HepG2 (cell line): ENCODE measurements at regions not wholly inside any gene's neighbourhood (a gene's known extent, or its start where the extent isn't known, plus 50 kb on each side); places are given as distances from the start of the nearest gene placed in this dataset.
"Not testable (repeated sequence)": the region's sequence is repeated elsewhere in the genome, so short reads cannot be mapped to it uniquely, and the experiment has no call there.

Experiments used
- ATAC-seq: fragments of 200-7000 bp; cut with Tn5 transposase; 3 replicates; pipeline ENCODE4 v1.9.1; 2020; ENCODE audit warnings: mild to moderate bottlenecking, moderate library complexity
- BruUV-seq: library from RNA; stranded (reverse); fragments of 400-500 nt; replicated peaks from 2 replicates; lab custom pipeline; 2021; lab: Mats Ljungman, UMichigan
- CTCF ChIA-PET: fragments of 300-600 bp; formaldehyde crosslinking; extraction: SDS; loops from one replicate; lab custom pipeline; 2021; ENCODE audit warnings: low total read pairs, inconsistent platforms, low intra/inter-chr PET ratio; lab: Yijun Ruan, JAX
- POLR2A ChIA-PET: fragments of 350-600 bp; sonication (Branson Sonifier 250); formaldehyde crosslinking; loops from one replicate; lab custom pipeline; 2020; ENCODE audit warnings: antibody characterized with exemption, inconsistent platforms; lab: Yijun Ruan, JAX
- DNase-seq: peaks from one replicate; pipeline ENCODE4 v3.0.0-alpha.2; 2015; ENCODE audit warnings: low spot score
- FAIRE-seq: peaks from 3 replicates; lab custom pipeline; 2011; peaks lifted over from hg19 to GRCh38; lab: Jason Lieb, UNC
- H2AFZ ChIP-seq: one replicate; pipeline ENCODE4 v1.6.1; 2011; ENCODE audit warnings: low read length, inconsistent platforms
- H3K27ac ChIP-seq: fragments of 300-600 bp; 3 replicates; pipeline ENCODE4 v1.8.0; 2011; ENCODE audit warnings: mixed run types, mild to moderate bottlenecking, mixed read lengths, low read length, inconsistent platforms; ENCODE audit not compliant: insufficient read depth; ENCODE audit errors: extremely low read length
- H3K27me3 ChIP-seq, 2 experiments: fragments of 200-600 bp in 1 of 2; 2 replicates in 1 of 2; 3 replicates in 1 of 2; pipeline versions ENCODE4 v1.6.0 to v1.8.0; 2011; ENCODE audit warnings: low read length in 2 of 2, mild to moderate bottlenecking in 2 of 2, moderate library complexity in 2 of 2, inconsistent platforms in 1 of 2; ENCODE audit not compliant: insufficient read depth in 2 of 2, control insufficient read depth in 1 of 2
- H3K36me3 ChIP-seq, 2 experiments: fragments of 200-600 bp in 1 of 2; replicated peaks in 1 of 2; 2 replicates in 1 of 2; 3 replicates in 1 of 2; pipeline versions ENCODE4 v1.5.1 to v1.8.0; 2011; ENCODE audit warnings: low read length in 2 of 2, inconsistent platforms in 1 of 2; ENCODE audit not compliant: insufficient read depth in 2 of 2, control insufficient read depth in 1 of 2
- H3K4me1 ChIP-seq: 2 replicates; pipeline ENCODE4 v1.5.1; 2012; ENCODE audit warnings: low read length, inconsistent platforms; ENCODE audit not compliant: insufficient read depth
- H3K4me2 ChIP-seq: 2 replicates; pipeline ENCODE4 v1.6.0; 2011; ENCODE audit warnings: low read depth, low read length, inconsistent platforms
- H3K4me3 ChIP-seq, 3 experiments: fragments of 200-600 bp in 1 of 3; sonication (generic), shearing (Covaris generic) in 1 of 3; replicated peaks in 1 of 3; 2 replicates each; pipeline ENCODE4 v1.5.1; 2011 to 2016; ENCODE audit warnings: low read length in 3 of 3, inconsistent platforms in 2 of 3, low read depth in 2 of 3, mild to moderate bottlenecking in 2 of 3, control low read depth in 1 of 3, mixed read lengths in 1 of 3; ENCODE audit not compliant: insufficient read depth in 1 of 3
- H3K79me2 ChIP-seq: one replicate; pipeline ENCODE4 v1.6.1; 2011; ENCODE audit warnings: low read length, inconsistent platforms; ENCODE audit not compliant: insufficient read depth
- H3K9ac ChIP-seq: 2 replicates; pipeline ENCODE4 v1.6.0; 2011; ENCODE audit warnings: mild to moderate bottlenecking, low read depth, low read length, inconsistent platforms; ENCODE audit not compliant: insufficient read depth
- H3K9me3 ChIP-seq: 2 replicates; pipeline ENCODE4 v1.5.1; 2012; ENCODE audit warnings: mild to moderate bottlenecking, low read length
- H4K20me1 ChIP-seq: 2 replicates; pipeline ENCODE4 v1.6.0; 2011; ENCODE audit warnings: inconsistent platforms, mild to moderate bottlenecking, low read length, moderate library complexity; ENCODE audit not compliant: insufficient read depth
- ARID2 ChIP-seq: sonication (generic); formaldehyde crosslinking; IDR thresholded peaks from 2 replicates; pipeline ENCODE4 v1.8.1; 2022; ENCODE audit warnings: mild to moderate bottlenecking, missing genetic modification reagents, borderline replicate concordance
- ETV6 ChIP-seq: sonication (generic); formaldehyde crosslinking; conservative IDR thresholded peaks from 2 replicates; pipeline ENCODE4 v1.4.0; 2020; ENCODE audit warnings: missing genetic modification reagents
- FOXA1 ChIP-seq, 2 experiments: fragments of 450-650 bp in 1 of 2; sonication (generic) in 1 of 2; formaldehyde crosslinking in 1 of 2; IDR thresholded peaks; 2 replicates each; pipeline versions ENCODE4 v1.4.0 to v1.6.1; 2016 to 2020; ENCODE audit warnings: missing genetic modification reagents in 1 of 2
- HMG20B ChIP-seq: conservative IDR thresholded peaks from 2 replicates; pipeline ENCODE4 v1.6.1; 2016; ENCODE audit warnings: missing genetic modification reagents, missing compliant biosample characterization
- PRMT3 ChIP-seq: sonication (generic); formaldehyde crosslinking; IDR thresholded peaks from 2 replicates; pipeline ENCODE4 v1.8.1; 2022; ENCODE audit warnings: low read depth, mild to moderate bottlenecking, moderate library complexity, missing genetic modification reagents, borderline replicate concordance
- RBM39 ChIP-seq: fragments of 200-400 bp; formaldehyde crosslinking; IDR thresholded peaks from one replicate; pipeline ENCODE4 v1.6.1; 2018; ENCODE audit warnings: antibody characterized with exemption, mild to moderate bottlenecking, low read depth, low read length; ENCODE audit not compliant: poor library complexity, severe bottlenecking
- REPIN1 ChIP-seq: sonication (generic); formaldehyde crosslinking; IDR thresholded peaks from 2 replicates; pipeline ENCODE4 v1.8.0; 2022; ENCODE audit warnings: missing genetic modification reagents, low read depth, mild to moderate bottlenecking, borderline replicate concordance
- SNAPC2 ChIP-seq: sonication (generic); formaldehyde crosslinking; IDR thresholded peaks from 2 replicates; pipeline ENCODE4 v1.8.1; 2022; ENCODE audit warnings: mild to moderate bottlenecking, missing genetic modification reagents
- TAF15 ChIP-seq: fragments of 200-400 bp; formaldehyde crosslinking; IDR thresholded peaks from one replicate; pipeline ENCODE4 v1.6.1; 2018; ENCODE audit warnings: mild to moderate bottlenecking, low read depth, low read length; ENCODE audit not compliant: poor library complexity, severe bottlenecking
- XRCC5 ChIP-seq: fragments of 200-400 bp; formaldehyde crosslinking; optimal IDR thresholded peaks from 2 replicates; pipeline ENCODE3; 2017; ENCODE audit warnings: mild to moderate bottlenecking, low read length
- ZNF251 ChIP-seq: sonication (generic); formaldehyde crosslinking; IDR thresholded peaks from 2 replicates; pipeline ENCODE4 v1.9.0; 2021; ENCODE audit warnings: mild to moderate bottlenecking, missing genetic modification reagents
- ZNF383 ChIP-seq: sonication (generic); formaldehyde crosslinking; IDR thresholded peaks from 2 replicates; pipeline ENCODE4 v1.4.0; 2020; ENCODE audit warnings: missing genetic modification reagents, mild to moderate bottlenecking, borderline replicate concordance
- ZNF549 ChIP-seq: sonication (generic); formaldehyde crosslinking; IDR thresholded peaks from 2 replicates; pipeline ENCODE4 v1.5.0; 2020; ENCODE audit warnings: missing genetic modification reagents
- ZNF552 ChIP-seq: sonication (generic); formaldehyde crosslinking; IDR thresholded peaks from 2 replicates; pipeline ENCODE4 v1.9.0; 2022; ENCODE audit warnings: missing genetic modification reagents, mild to moderate bottlenecking, borderline replicate concordance
- ZNF562 ChIP-seq: sonication (generic); formaldehyde crosslinking; IDR thresholded peaks from 2 replicates; pipeline ENCODE4 v1.8.0; 2022; ENCODE audit warnings: missing genetic modification reagents, borderline replicate concordance
- ZNF567 ChIP-seq: sonication (generic); formaldehyde crosslinking; IDR thresholded peaks from 2 replicates; pipeline ENCODE4 v1.8.1; 2023; ENCODE audit warnings: mild to moderate bottlenecking, missing genetic modification reagents, borderline replicate concordance
- ZNF619 ChIP-seq: sonication (generic); formaldehyde crosslinking; IDR thresholded peaks from 2 replicates; pipeline ENCODE4 v1.4.0; 2020; ENCODE audit warnings: mild to moderate bottlenecking, missing genetic modification reagents
- ZNF891 ChIP-seq: sonication (generic); formaldehyde crosslinking; IDR thresholded peaks from 2 replicates; pipeline ENCODE4 v1.5.0; 2020; ENCODE audit warnings: mild to moderate bottlenecking, missing genetic modification reagents
- ZSCAN29 ChIP-seq: sonication (generic); formaldehyde crosslinking; conservative IDR thresholded peaks from 2 replicates; pipeline ENCODE4 v1.4.0; 2020; ENCODE audit warnings: mild to moderate bottlenecking, missing genetic modification reagents
- whole genome bisulfite sequencing: methylation state at CpG from one replicate; pipeline ENCODE4 v1.1.6; 2017; ENCODE audit warnings: low lambda C conversion rate; 5-methylcytosine and 5-hydroxymethylcytosine counted together
- in situ Hi-C: cut with HindIII; loops from 2 replicates; pipeline ENCODE4 v1.10.0; 2017; ENCODE audit warnings: low pct_unique_long_range_greater_than_20kb; ENCODE audit not compliant: extremely low pct_ligation_motif_present
- intact Hi-C: fragments of 100-400 bp; cut with micrococcal nuclease; formaldehyde crosslinking; loops from one replicate; pipeline ENCODE4 v1.10.0; 2022; ENCODE audit not compliant: unreplicated experiment
- TF ChIP-seq, protein P1 (sequence below): sonication (generic); formaldehyde crosslinking; IDR thresholded peaks from 2 replicates; pipeline ENCODE4 v1.8.0; 2022; ENCODE audit warnings: mild to moderate bottlenecking, missing genetic modification reagents, moderate library complexity
- TF ChIP-seq, protein P2 (sequence below): sonication (generic); formaldehyde crosslinking; IDR thresholded peaks from 2 replicates; pipeline ENCODE4 v1.4.0; 2020; ENCODE audit warnings: low read depth, mild to moderate bottlenecking, missing genetic modification reagents
- TF ChIP-seq, protein P3 (sequence below): sonication (generic); formaldehyde crosslinking; IDR thresholded peaks from 2 replicates; pipeline ENCODE4 v1.4.0; 2020; ENCODE audit warnings: mild to moderate bottlenecking, missing genetic modification reagents

DNA sequence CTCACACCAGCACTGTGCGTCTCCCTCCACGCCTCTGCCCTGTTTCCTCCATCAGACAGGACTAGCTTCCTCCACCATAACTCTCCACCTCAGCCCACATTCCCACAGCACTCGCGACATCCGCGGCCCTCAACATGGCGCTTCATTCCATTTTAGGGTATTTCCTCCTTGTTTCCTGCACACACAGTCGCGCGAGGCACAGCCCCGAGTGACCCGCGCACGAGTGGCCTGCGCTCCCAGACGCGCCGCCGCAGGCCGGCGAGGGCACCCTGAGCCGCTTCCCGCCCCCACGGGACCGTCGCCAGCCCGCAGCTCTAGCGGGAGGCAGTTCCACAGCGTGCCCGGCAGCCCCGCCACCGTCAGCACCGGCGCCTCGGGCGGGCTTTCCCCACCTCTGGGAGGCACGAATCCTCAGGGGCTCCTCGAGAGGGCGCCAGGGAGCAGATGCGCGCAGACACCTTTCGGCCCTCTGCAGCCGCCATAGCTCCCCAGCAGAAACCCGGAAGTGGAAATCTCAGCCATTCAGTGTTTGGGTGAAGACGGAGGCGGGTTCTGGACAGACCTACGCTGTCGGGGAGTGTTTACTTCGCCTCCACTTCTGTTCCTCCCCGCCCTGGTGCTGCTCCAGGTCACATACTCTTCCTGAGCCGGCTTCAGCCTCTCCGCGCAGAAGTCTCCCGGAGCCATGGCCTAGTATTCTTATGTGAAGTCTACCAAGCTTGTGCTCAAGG lies 136.6 kb downstream of the FOXD4L6 start:
- Histone ChIP-seq H3K4me3 (peak overlapping the region; percentile 76 to 97 (median 90)), H3K4me1 (peaks cover 20% of the 10 kb centered on the region), H2AFZ (peak overlapping the region; percentile 42), H3K4me2 (peak overlapping the region; percentile 83), H3K9ac (peak overlapping the region; percentile 77), H3K27ac (peak overlapping the region; percentile 67)
- H4K20me1 ChIP-seq; H3K79me2 ChIP-seq; CTCF ChIA-PET; FAIRE-seq; intact Hi-C loops; in situ Hi-C loops; H3K36me3 ChIP-seq; H3K27me3 ChIP-seq; BruUV-seq; H3K9me3 ChIP-seq; TF ChIP-seq FOXA1 (IDR thresholded peaks at IDR 0.05): not testable (repeated sequence)
- ATAC-seq = peak; percentile 100
- WGBS = 13% methylated on average over 50 of the region's 54 CpGs
- POLR2A ChIA-PET = interaction anchor here (1.0 kb wide), 1 partner anchor 16 kb away, joined by 3 read pairs; no protein-coding TSS in a partner anchor
- peak; percentile 97 for DNase-seq
- TF ChIP-seq ZNF891 (CRISPR knock-in tag) (peak; percentile 94), PRMT3 (CRISPR knock-in tag) (peak; percentile 47; the same call in 1 of the 2 replicates), ZNF383 (CRISPR knock-in tag) (peak; percentile 89; the same call in 1 of the 2 replicates), RBM39 (peak; percentile 100), HMG20B (CRISPR knock-in tag) (peak; percentile 79), XRCC5 (peak; percentile 93), ZNF251 (CRISPR knock-in tag) (0 out of 2 replicates have a peak, but pooled peaks have one; percentile 69), ZSCAN29 (CRISPR knock-in tag) (peak; percentile 91), REPIN1 (CRISPR knock-in tag) (peak; percentile 99), ZNF562 (0 out of 2 replicates have a peak, but pooled peaks have one; percentile 33), ZNF567 (peak; percentile 36; the same call in 1 of the 2 replicates), FOXA1 (CRISPR knock-in tag; IDR thresholded peaks at IDR 0.05) (peak; percentile 71), ZNF549 (CRISPR knock-in tag) (0 out of 2 replicates have a peak, but pooled peaks have one; percentile 42), SNAPC2 (CRISPR knock-in tag) (peak; percentile 82; the same call in 1 of the 2 replicates), TAF15 (peak; percentile 41), ZNF552 (CRISPR knock-in tag) (peak; percentile 81; the same call in 1 of the 2 replicates), ARID2 (CRISPR knock-in tag) (peak; percentile 98), ETV6 (CRISPR knock-in tag) (peak; percentile 70; the same call in 1 of the 2 replicates), ZNF619 (CRISPR knock-in tag) (peak; percentile 94)
- TF ChIP-seq, protein P1, sequence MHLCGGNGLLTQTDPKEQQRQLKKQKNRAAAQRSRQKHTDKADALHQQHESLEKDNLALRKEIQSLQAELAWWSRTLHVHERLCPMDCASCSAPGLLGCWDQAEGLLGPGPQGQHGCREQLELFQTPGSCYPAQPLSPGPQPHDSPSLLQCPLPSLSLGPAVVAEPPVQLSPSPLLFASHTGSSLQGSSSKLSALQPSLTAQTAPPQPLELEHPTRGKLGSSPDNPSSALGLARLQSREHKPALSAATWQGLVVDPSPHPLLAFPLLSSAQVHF = peak; percentile 78; the same call in 1 of the 2 replicates
- TF ChIP-seq, protein P2, sequence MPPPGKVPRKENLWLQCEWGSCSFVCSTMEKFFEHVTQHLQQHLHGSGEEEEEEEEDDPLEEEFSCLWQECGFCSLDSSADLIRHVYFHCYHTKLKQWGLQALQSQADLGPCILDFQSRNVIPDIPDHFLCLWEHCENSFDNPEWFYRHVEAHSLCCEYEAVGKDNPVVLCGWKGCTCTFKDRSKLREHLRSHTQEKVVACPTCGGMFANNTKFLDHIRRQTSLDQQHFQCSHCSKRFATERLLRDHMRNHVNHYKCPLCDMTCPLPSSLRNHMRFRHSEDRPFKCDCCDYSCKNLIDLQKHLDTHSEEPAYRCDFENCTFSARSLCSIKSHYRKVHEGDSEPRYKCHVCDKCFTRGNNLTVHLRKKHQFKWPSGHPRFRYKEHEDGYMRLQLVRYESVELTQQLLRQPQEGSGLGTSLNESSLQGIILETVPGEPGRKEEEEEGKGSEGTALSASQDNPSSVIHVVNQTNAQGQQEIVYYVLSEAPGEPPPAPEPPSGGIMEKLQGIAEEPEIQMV (CRISPR knock-in tag) = peak; percentile 90
- TF ChIP-seq, protein P3, sequence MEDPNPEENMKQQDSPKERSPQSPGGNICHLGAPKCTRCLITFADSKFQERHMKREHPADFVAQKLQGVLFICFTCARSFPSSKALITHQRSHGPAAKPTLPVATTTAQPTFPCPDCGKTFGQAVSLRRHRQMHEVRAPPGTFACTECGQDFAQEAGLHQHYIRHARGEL (CRISPR knock-in tag) = peak; percentile 90
